ENCODE measurements at regions not wholly inside any gene's neighbourhood (a gene's known extent, or its start where the extent isn't known, plus 50 kb on each side); places are given as distances from the start of the nearest gene placed in this dataset.

DNA sequence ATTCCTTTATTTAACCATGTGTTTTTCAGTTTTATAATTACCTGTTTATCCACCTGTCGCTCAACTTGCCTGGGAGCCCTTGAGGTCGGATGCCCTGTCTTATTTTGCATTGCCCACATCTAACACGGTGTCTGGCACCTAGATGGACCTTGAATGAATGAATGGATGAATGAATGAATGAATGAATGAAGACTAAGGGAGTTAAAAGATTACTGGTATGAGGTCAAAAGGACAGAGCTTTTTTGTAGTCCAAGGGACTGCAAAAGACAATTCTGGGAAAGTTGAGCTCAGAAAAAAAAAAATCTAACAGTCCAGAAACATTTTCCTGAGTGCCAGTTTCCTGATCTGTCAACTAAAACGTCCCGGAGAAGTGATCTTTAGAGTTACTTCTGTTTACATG lies 244.6 kb upstream of the MYOCD start:
- Histone ChIP-seq H3K4me2 (ENCODE audit: low read length) (no peak overlapping the region), H3K4me3 (ENCODE audit: low read depth, low read length) (no peak overlapping the region), H2AFZ (ENCODE audit: insufficient read depth, low read length, poor library complexity) (no peak overlapping the region), H3K27me3 (ENCODE audit: insufficient read depth, low read length) (no peaks in the 10 kb centered on the region), H3K23ac (ENCODE audit: low read length) (no peak overlapping the region), H3K79me2 (ENCODE audit: control insufficient read depth, insufficient read depth, low read length, poor library complexity) (no peaks in the 10 kb centered on the region), H2BK5ac (ENCODE audit: low read depth, low read length, poor library complexity) (no peak overlapping the region), H2AK5ac (ENCODE audit: low read length) (no peak overlapping the region), H2BK120ac (ENCODE audit: insufficient read depth, low read length, poor library complexity) (no peak overlapping the region), H3K4ac (ENCODE audit: low read depth, low read length) (no peak overlapping the region), H4K91ac (ENCODE audit: low read depth, low read length) (no peak overlapping the region), H4K8ac (ENCODE audit: low read depth, low read length) (no peak overlapping the region), H2BK12ac (ENCODE audit: low read length) (no peak overlapping the region), H3K4me1 (ENCODE audit: control insufficient read depth in 1 of 2, insufficient read depth in 2 of 2, low read length in 2 of 2) (no peaks in the 10 kb centered on the region), H3K9ac (ENCODE audit: low read length) (no peak overlapping the region), H3K9me3 (ENCODE audit: insufficient read depth, low read depth, low read length) (no peaks in the 10 kb centered on the region), H4K12ac (ENCODE audit: low read depth, low read length) (no peak overlapping the region), H3K27ac (ENCODE audit: low read depth, low read length) (no peak overlapping the region), H3K14ac (ENCODE audit: low read length) (no peak overlapping the region), H3K36me3 (ENCODE audit: control insufficient read depth in 1 of 2, insufficient read depth in 2 of 2, low read length in 2 of 2) (no peaks in the 10 kb centered on the region), H3K79me1 (ENCODE audit: low read length) (no peaks in the 10 kb centered on the region), H3K18ac (ENCODE audit: low read length) (no peak overlapping the region)
- WGBS (ENCODE audit: extremely low coverage, insufficient coverage, insufficient read length) = no CpG with 5 or more reads among the region's 5 CpGs
- DNase-seq = no peak

DNA sequence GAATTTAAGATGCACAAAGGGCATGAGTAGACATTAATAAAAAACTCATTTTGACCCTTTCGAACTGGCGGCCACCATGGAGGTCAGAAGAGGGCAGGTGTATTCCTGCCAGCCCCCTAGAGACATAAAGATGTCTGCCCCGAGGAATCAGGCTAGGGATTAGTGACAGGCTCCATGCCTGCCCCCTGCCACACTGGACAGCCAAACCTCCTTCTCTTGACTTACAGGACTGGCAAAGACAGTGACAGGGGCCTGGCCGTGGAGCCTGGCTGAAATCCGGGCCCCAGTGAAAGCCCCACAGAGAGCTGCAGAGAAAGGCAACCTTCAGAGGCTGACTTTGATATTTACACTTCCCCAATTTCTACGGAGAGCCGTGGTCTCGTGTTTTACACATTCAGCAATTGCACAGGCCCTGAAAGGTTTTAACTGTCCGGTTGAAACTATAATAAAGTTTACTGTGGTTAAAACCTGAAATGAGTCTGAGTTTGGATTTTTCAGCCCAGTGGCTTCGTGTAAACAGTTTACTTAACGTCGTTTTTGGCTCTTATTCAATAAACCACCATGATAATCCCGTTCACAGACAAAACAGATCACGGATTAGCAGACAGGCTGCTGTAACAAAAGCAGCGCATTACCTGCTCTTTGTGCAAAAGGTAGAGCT lies 243.9 kb upstream of the MYOCD start:
- no peaks in the 10 kb centered on the region for H3K36me3 ChIP-seq (ENCODE audit: control insufficient read depth in 1 of 2, insufficient read depth in 2 of 2, low read length in 2 of 2)
- no peak overlapping the region for H2BK12ac ChIP-seq (ENCODE audit: low read length)
- H3K9me3 ChIP-seq (ENCODE audit: insufficient read depth, low read depth, low read length) = no peaks in the 10 kb centered on the region

DNA sequence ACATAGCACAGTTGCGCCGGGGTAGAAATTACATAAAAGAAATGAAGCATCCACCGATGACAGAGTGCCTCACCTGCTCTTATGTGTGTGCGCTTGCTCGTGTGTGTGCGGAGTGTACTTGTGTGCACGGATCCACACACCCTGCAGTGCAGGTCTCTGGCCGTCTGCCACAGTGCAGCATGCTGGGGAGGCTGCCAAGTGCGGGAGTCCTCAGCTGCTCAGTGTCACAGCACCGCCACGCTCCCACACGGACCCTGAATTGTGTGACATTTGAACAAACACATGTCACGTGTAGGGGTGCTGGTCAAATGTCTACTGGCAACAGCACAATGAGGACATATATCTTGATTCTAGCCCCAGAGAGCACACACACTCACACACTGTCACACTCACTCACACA lies 243.0 kb upstream of the MYOCD start:
- DNase-seq = no peak
- Histone ChIP-seq H2BK120ac (ENCODE audit: insufficient read depth, low read length, poor library complexity) (no peak overlapping the region), H3K14ac (ENCODE audit: low read length) (no peak overlapping the region), H2BK12ac (ENCODE audit: low read length) (no peak overlapping the region), H3K23ac (ENCODE audit: low read length) (peak overlapping the region; percentile 62), H3K4me2 (ENCODE audit: low read length) (no peak overlapping the region), H3K27me3 (ENCODE audit: insufficient read depth, low read length) (no peaks in the 10 kb centered on the region), H4K12ac (ENCODE audit: low read depth, low read length) (no peak overlapping the region), H4K91ac (ENCODE audit: low read depth, low read length) (no peak overlapping the region), H3K79me1 (ENCODE audit: low read length) (no peaks in the 10 kb centered on the region), H3K36me3 (ENCODE audit: control insufficient read depth in 1 of 2, insufficient read depth in 2 of 2, low read length in 2 of 2) (no peaks in the 10 kb centered on the region), H3K9me3 (ENCODE audit: insufficient read depth, low read depth, low read length) (no peaks in the 10 kb centered on the region), H3K27ac (ENCODE audit: low read depth, low read length) (no peak overlapping the region), H3K18ac (ENCODE audit: low read length) (no peak overlapping the region), H2BK5ac (ENCODE audit: low read depth, low read length, poor library complexity) (no peak overlapping the region), H3K9ac (ENCODE audit: low read length) (no peak overlapping the region), H3K4ac (ENCODE audit: low read depth, low read length) (no peak overlapping the region), H3K4me1 (ENCODE audit: control insufficient read depth in 1 of 2, insufficient read depth in 2 of 2, low read length in 2 of 2) (no peaks in the 10 kb centered on the region), H2AK5ac (ENCODE audit: low read length) (no peak overlapping the region), H2AFZ (ENCODE audit: insufficient read depth, low read length, poor library complexity) (no peak overlapping the region), H3K4me3 (ENCODE audit: low read depth, low read length) (peak overlapping the region; percentile 3), H4K8ac (ENCODE audit: low read depth, low read length) (no peak overlapping the region), H3K79me2 (ENCODE audit: control insufficient read depth, insufficient read depth, low read length, poor library complexity) (no peaks in the 10 kb centered on the region)
- WGBS (ENCODE audit: extremely low coverage, insufficient coverage, insufficient read length) = no CpG with 5 or more reads among the region's 13 CpGs

More for the DNA sequence above, 243.9 kb upstream of the MYOCD start:
- no CpG with 5 or more reads among the region's 15 CpGs for WGBS (ENCODE audit: extremely low coverage, insufficient coverage, insufficient read length)
- Histone ChIP-seq H3K4ac (ENCODE audit: low read depth, low read length) (no peak overlapping the region), H2BK120ac (ENCODE audit: insufficient read depth, low read length, poor library complexity) (no peak overlapping the region), H3K9ac (ENCODE audit: low read length) (no peak overlapping the region), H3K14ac (ENCODE audit: low read length) (no peak overlapping the region), H2AK5ac (ENCODE audit: low read length) (no peak overlapping the region), H2BK5ac (ENCODE audit: low read depth, low read length, poor library complexity) (no peak overlapping the region), H4K8ac (ENCODE audit: low read depth, low read length) (no peak overlapping the region), H3K27ac (ENCODE audit: low read depth, low read length) (no peak overlapping the region), H4K12ac (ENCODE audit: low read depth, low read length) (no peak overlapping the region), H4K91ac (ENCODE audit: low read depth, low read length) (no peak overlapping the region), H3K79me1 (ENCODE audit: low read length) (no peaks in the 10 kb centered on the region), H2AFZ (ENCODE audit: insufficient read depth, low read length, poor library complexity) (no peak overlapping the region), H3K18ac (ENCODE audit: low read length) (no peak overlapping the region), H3K4me3 (ENCODE audit: low read depth, low read length) (no peak overlapping the region), H3K4me1 (ENCODE audit: control insufficient read depth in 1 of 2, insufficient read depth in 2 of 2, low read length in 2 of 2) (no peaks in the 10 kb centered on the region), H3K27me3 (ENCODE audit: insufficient read depth, low read length) (no peaks in the 10 kb centered on the region), H3K4me2 (ENCODE audit: low read length) (no peak overlapping the region), H3K79me2 (ENCODE audit: control insufficient read depth, insufficient read depth, low read length, poor library complexity) (no peaks in the 10 kb centered on the region), H3K23ac (ENCODE audit: low read length) (no peak overlapping the region)
- DNase-seq = no peak

DNA sequence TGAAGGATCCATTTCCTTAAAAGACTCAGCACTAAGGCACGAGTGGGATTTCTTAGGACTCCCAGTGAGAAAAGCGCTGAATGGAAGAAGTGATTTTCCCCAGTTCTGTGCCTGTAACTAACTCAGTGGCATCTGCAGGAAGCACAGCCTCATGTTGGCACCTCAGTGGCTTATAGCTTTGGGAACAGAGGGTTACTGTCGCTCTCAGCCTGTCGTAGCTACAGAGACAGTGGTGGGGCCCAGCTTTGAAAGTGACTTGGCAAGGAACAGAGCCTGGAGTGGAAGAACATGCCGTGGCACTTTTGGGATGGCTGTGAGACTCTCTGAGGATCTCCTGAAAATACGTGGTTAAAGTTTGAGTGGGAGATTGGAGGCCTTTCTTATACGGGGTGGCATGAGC lies 242.4 kb upstream of the MYOCD start:
- H2BK12ac ChIP-seq (ENCODE audit: low read length) = no peak overlapping the region
- no peak overlapping the region for H3K9ac ChIP-seq (ENCODE audit: low read length)
- H3K4me3 ChIP-seq (ENCODE audit: low read depth, low read length) = no peak overlapping the region
- H3K14ac ChIP-seq (ENCODE audit: low read length) = no peak overlapping the region
- H2AFZ ChIP-seq (ENCODE audit: insufficient read depth, low read length, poor library complexity) = no peak overlapping the region
- H2BK5ac ChIP-seq (ENCODE audit: low read depth, low read length, poor library complexity) = no peak overlapping the region
- no peaks in the 10 kb centered on the region for H3K4me1 ChIP-seq (ENCODE audit: control insufficient read depth in 1 of 2, insufficient read depth in 2 of 2, low read length in 2 of 2)
- H3K23ac ChIP-seq (ENCODE audit: low read length) = no peak overlapping the region
- H4K8ac ChIP-seq (ENCODE audit: low read depth, low read length) = no peak overlapping the region
- H3K36me3 ChIP-seq (ENCODE audit: control insufficient read depth in 1 of 2, insufficient read depth in 2 of 2, low read length in 2 of 2) = no peaks in the 10 kb centered on the region
- no peak overlapping the region for H3K4me2 ChIP-seq (ENCODE audit: low read length)
- no peak overlapping the region for H3K4ac ChIP-seq (ENCODE audit: low read depth, low read length)
- H2AK5ac ChIP-seq (ENCODE audit: low read length) = no peak overlapping the region
- no peak overlapping the region for H4K12ac ChIP-seq (ENCODE audit: low read depth, low read length)
- DNase-seq = no peak
- H3K27me3 ChIP-seq (ENCODE audit: insufficient read depth, low read length) = no peaks in the 10 kb centered on the region
- H4K91ac ChIP-seq (ENCODE audit: low read depth, low read length) = no peak overlapping the region
- WGBS (ENCODE audit: extremely low coverage, insufficient coverage, insufficient read length) = no CpG with 5 or more reads among the region's 7 CpGs
- H3K79me1 ChIP-seq (ENCODE audit: low read length) = no peaks in the 10 kb centered on the region
- H3K18ac ChIP-seq (ENCODE audit: low read length) = no peak overlapping the region
- peaks cover 2% of the 10 kb centered on the region for H3K9me3 ChIP-seq (ENCODE audit: insufficient read depth, low read depth, low read length)
- no peak overlapping the region for H2BK120ac ChIP-seq (ENCODE audit: insufficient read depth, low read length, poor library complexity)
- no peaks in the 10 kb centered on the region for H3K79me2 ChIP-seq (ENCODE audit: control insufficient read depth, insufficient read depth, low read length, poor library complexity)
- H3K27ac ChIP-seq (ENCODE audit: low read depth, low read length) = no peak overlapping the region
